AG10803 (cell line): ENCODE measurements at regions not wholly inside any gene's neighbourhood (a gene's known extent, or its start where the extent isn't known, plus 50 kb on each side); places are given as distances from the start of the nearest gene placed in this dataset.

Experiments used
- DNase-seq: peaks from one replicate; pipeline ENCODE4 v3.0.0; 2010; ENCODE audit warnings: low read depth
- H3K4me3 ChIP-seq: 2 replicates; pipeline ENCODE4 v1.5.1; 2011; ENCODE audit warnings: mild to moderate bottlenecking, low read length, control low read depth
- CTCF ChIP-seq: conservative IDR thresholded peaks from 2 replicates; pipeline ENCODE4 v1.5.1; 2011; ENCODE audit warnings: mild to moderate bottlenecking, low read length, control low read depth, inconsistent platforms

DNA sequence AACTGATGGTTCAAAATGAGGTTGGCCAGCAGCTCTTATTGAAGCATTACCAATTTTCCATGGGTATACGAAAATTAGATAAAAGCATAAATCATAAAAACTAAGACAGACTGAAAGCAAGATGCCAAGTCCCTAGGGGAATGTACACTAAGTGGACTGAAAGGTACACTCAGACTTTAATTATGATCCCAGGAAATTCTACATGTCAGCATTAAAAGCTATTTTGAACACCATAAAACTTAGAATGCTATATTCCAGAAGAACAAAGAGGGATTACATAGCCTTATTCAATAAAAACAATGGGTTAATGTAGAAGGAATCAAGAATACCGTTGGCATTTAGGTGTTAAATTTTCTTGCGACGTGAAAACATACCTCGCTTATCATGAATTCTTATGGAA, 558.5 kb downstream of the LRRIQ3 start:
- no peak for TF ChIP-seq CTCF
- no peak overlapping the region for H3K4me3 ChIP-seq

GRCh38 chr1:73637264-73637663, 560.7 kb downstream of the LRRIQ3 start:
- no peak for TF ChIP-seq CTCF
- no peak for DNase-seq

More for the DNA sequence above, 558.5 kb downstream of the LRRIQ3 start:
- DNase-seq, result no peak

GRCh38 chr1:73635021-73635420, 563.0 kb downstream of the LRRIQ3 start:
- TF ChIP-seq CTCF, result no peak
- H3K4me3 ChIP-seq, result no peak overlapping the region
- DNase-seq, result no peak

More at GRCh38 chr1:73637264-73637663, 560.7 kb downstream of the LRRIQ3 start:
- H3K4me3 ChIP-seq, result no peak overlapping the region

- no peak for DNase-seq
- H3K4me3 ChIP-seq, result no peak overlapping the region
- TF ChIP-seq CTCF, result no peak
Measured at GRCh38 chr1:73627723-73628122, 570.3 kb downstream of the LRRIQ3 start.

GRCh38 chr1:73626326-73626725, 571.6 kb downstream of the LRRIQ3 start:
- no peak for TF ChIP-seq CTCF
- H3K4me3 ChIP-seq, result no peak overlapping the region
- no peak for DNase-seq

GRCh38 chr1:73623946-73624345, 574.0 kb downstream of the LRRIQ3 start:
- no peak for DNase-seq
- no peak overlapping the region for H3K4me3 ChIP-seq
- no peak for TF ChIP-seq CTCF

GRCh38 chr1:73617145-73617544, 580.8 kb downstream of the LRRIQ3 start:
- no peak for DNase-seq
- no peak for TF ChIP-seq CTCF
- H3K4me3 ChIP-seq, result no peak overlapping the region
